ENCODE measurements at regions not wholly inside any gene's neighbourhood (a gene's known extent, or its start where the extent isn't known, plus 50 kb on each side); places are given as distances from the start of the nearest gene placed in this dataset.
"Not testable (repeated sequence)": the region's sequence is repeated elsewhere in the genome, so short reads cannot be mapped to it uniquely, and the experiment has no call there.

- DNase-seq (ENCODE audit: low read depth) = no peak
- TF ChIP-seq CTCF (IDR thresholded peaks at IDR 0.05; ENCODE audit: low read depth, low read length) (no peak), MAX (IDR thresholded peaks at IDR 0.05; ENCODE audit: low read depth, low read length) (no peak), POLR2A (IDR thresholded peaks at IDR 0.05; ENCODE audit: extremely low read depth, insufficient read length) (no peak), MYC (IDR thresholded peaks at IDR 0.05; ENCODE audit: low read depth, low read length) (no peak)
- H3K4me3 ChIP-seq (ENCODE audit: low read depth, low read length) = no peak overlapping the region
Observed at GRCh38 chr10:81603106-81603620, 271.8 kb upstream of the NRG3 start.

GRCh38 chr10:81644485-81644884 is 230.5 kb upstream of the NRG3 start:
- H3K4me3 ChIP-seq (ENCODE audit: low read depth, low read length) = not testable (repeated sequence)

GRCh38 chr10:81655986-81656385 is 219.0 kb upstream of the NRG3 start:
- no peak for DNase-seq (ENCODE audit: low read depth)
- no peak overlapping the region for H3K4me3 ChIP-seq (ENCODE audit: low read depth, low read length)
- TF ChIP-seq MAX (IDR thresholded peaks at IDR 0.05; ENCODE audit: low read depth, low read length) = no peak
- no peak for TF ChIP-seq CTCF (IDR thresholded peaks at IDR 0.05; ENCODE audit: low read depth, low read length)
- no peak for TF ChIP-seq MYC (IDR thresholded peaks at IDR 0.05; ENCODE audit: low read depth, low read length)
- TF ChIP-seq POLR2A (IDR thresholded peaks at IDR 0.05; ENCODE audit: extremely low read depth, insufficient read length) = no peak

More at GRCh38 chr10:81644485-81644884, 230.5 kb upstream of the NRG3 start:
- DNase-seq (ENCODE audit: low read depth) = not testable (repeated sequence)

- no peak for TF ChIP-seq CTCF (IDR thresholded peaks at IDR 0.05; ENCODE audit: low read depth, low read length)
- TF ChIP-seq MAX (IDR thresholded peaks at IDR 0.05; ENCODE audit: low read depth, low read length) = no peak
- no peak for TF ChIP-seq MYC (IDR thresholded peaks at IDR 0.05; ENCODE audit: low read depth, low read length)
- TF ChIP-seq POLR2A (IDR thresholded peaks at IDR 0.05; ENCODE audit: extremely low read depth, insufficient read length) = no peak
- no peak for DNase-seq (ENCODE audit: low read depth)
- H3K4me3 ChIP-seq (ENCODE audit: low read depth, low read length) = no peak overlapping the region
Observed at GRCh38 chr10:81662837-81663236, 212.2 kb upstream of the NRG3 start.

- DNase-seq (ENCODE audit: low read depth) = not testable (repeated sequence)
Observed at GRCh38 chr10:81664800-81665199, 210.2 kb upstream of the NRG3 start.

GRCh38 chr10:81674941-81675340 is 200.1 kb upstream of the NRG3 start:
- no peak for DNase-seq (ENCODE audit: low read depth)
- H3K4me3 ChIP-seq (ENCODE audit: low read depth, low read length) = no peak overlapping the region

More at GRCh38 chr10:81664800-81665199, 210.2 kb upstream of the NRG3 start:
- H3K4me3 ChIP-seq (ENCODE audit: low read depth, low read length) = not testable (repeated sequence)

More at GRCh38 chr10:81674941-81675340, 200.1 kb upstream of the NRG3 start:
- TF ChIP-seq CTCF (IDR thresholded peaks at IDR 0.05; ENCODE audit: low read depth, low read length) (no peak), MAX (IDR thresholded peaks at IDR 0.05; ENCODE audit: low read depth, low read length) (no peak), POLR2A (IDR thresholded peaks at IDR 0.05; ENCODE audit: extremely low read depth, insufficient read length) (no peak), MYC (IDR thresholded peaks at IDR 0.05; ENCODE audit: low read depth, low read length) (no peak)
